HEK293 (cell line): ENCODE measurements at regions not wholly inside any gene's neighbourhood (a gene's known extent, or its start where the extent isn't known, plus 50 kb on each side); places are given as distances from the start of the nearest gene placed in this dataset.

Experiments
- CTCF ChIA-PET: fragments of 350-600 bp; formaldehyde crosslinking; extraction: SDS; loops from one replicate; lab custom pipeline; 2021; ENCODE audit warnings: antibody characterized with exemption; lab: Yijun Ruan, JAX
- POLR2A ChIA-PET: fragments of 300-600 bp; formaldehyde crosslinking; extraction: SDS; loops from one replicate; lab custom pipeline; 2020; ENCODE audit warnings: antibody characterized with exemption, inconsistent platforms; lab: Yijun Ruan, JAX
- H3K27ac ChIP-seq: fragments of 200-500 bp; sonication (Bioruptor generic); 2 replicates; pipeline ENCODE4 v1.5.1; 2014; ENCODE audit warnings: low read depth, low read length, control low read depth, inconsistent platforms; ENCODE audit errors: extremely low read depth
- H3K36me3 ChIP-seq, 2 experiments: fragments of 200-500 bp in 1 of 2; sonication (Bioruptor generic) in 1 of 2; 1 replicate in 1 of 2; 2 replicates in 1 of 2; pipeline ENCODE4 v1.5.1; 2014 to 2017; ENCODE audit warnings: inconsistent platforms in 2 of 2, low read length in 2 of 2; ENCODE audit not compliant: control insufficient read depth in 2 of 2, insufficient read depth in 1 of 2
- H3K4me1 ChIP-seq: fragments of 200-500 bp; sonication (Bioruptor generic); 2 replicates; pipeline ENCODE4 v1.5.1; 2014; ENCODE audit warnings: mild to moderate bottlenecking, low read length, inconsistent platforms; ENCODE audit not compliant: control insufficient read depth, insufficient read depth
- H3K4me3 ChIP-seq: 2 replicates; pipeline ENCODE4 v1.5.1; 2011; ENCODE audit warnings: low read depth, mild to moderate bottlenecking, control low read depth, low read length, moderate library complexity
- H3K9me3 ChIP-seq: fragments of 200-500 bp; sonication (Bioruptor generic); 2 replicates; pipeline ENCODE4 v1.5.1; 2014; ENCODE audit warnings: low read depth, low read length, inconsistent platforms; ENCODE audit not compliant: control insufficient read depth, insufficient read depth
- PRDM10 ChIP-seq: fragments of 450-650 bp; formaldehyde crosslinking; IDR thresholded peaks from 2 replicates; pipeline ENCODE4 v1.5.1; 2016; ENCODE audit warnings: missing biosample characterization, missing genetic modification characterization
- ZNF24 ChIP-seq: fragments of 450-650 bp; formaldehyde crosslinking; IDR thresholded peaks from 2 replicates; pipeline ENCODE4 v1.5.1; 2016; ENCODE audit warnings: missing biosample characterization, missing genetic modification characterization
- ZNF266 ChIP-seq: fragments of 450-650 bp; formaldehyde crosslinking; IDR thresholded peaks from 2 replicates; pipeline ENCODE4 v1.5.1; 2016; ENCODE audit warnings: missing biosample characterization, missing genetic modification characterization, low read depth
- ZNF362 ChIP-seq: fragments of 450-650 bp; formaldehyde crosslinking; IDR thresholded peaks from 2 replicates; pipeline ENCODE4 v1.5.1; 2016; ENCODE audit warnings: missing biosample characterization, missing genetic modification characterization
- ZNF394 ChIP-seq: fragments of 450-650 bp; formaldehyde crosslinking; IDR thresholded peaks from 2 replicates; pipeline ENCODE4 v1.5.1; 2016; ENCODE audit warnings: missing biosample characterization, missing genetic modification characterization, mild to moderate bottlenecking, moderate library complexity, borderline replicate concordance
- ZNF48 ChIP-seq: fragments of 450-650 bp; formaldehyde crosslinking; IDR thresholded peaks from 2 replicates; pipeline ENCODE4 v1.5.1; 2016; ENCODE audit warnings: missing biosample characterization, missing genetic modification characterization
- ZNF518A ChIP-seq: fragments of 450-650 bp; formaldehyde crosslinking; conservative IDR thresholded peaks from 2 replicates; pipeline ENCODE4 v1.5.1; 2016; ENCODE audit warnings: low read depth, missing biosample characterization, missing genetic modification characterization
- ZNF629 ChIP-seq: fragments of 450-650 bp; formaldehyde crosslinking; IDR thresholded peaks from 2 replicates; pipeline ENCODE4 v1.5.1; 2017; ENCODE audit warnings: missing biosample characterization, missing genetic modification characterization
- ZNF658 ChIP-seq: fragments of 450-650 bp; formaldehyde crosslinking; IDR thresholded peaks from 2 replicates; pipeline ENCODE4; 2016; ENCODE audit warnings: missing biosample characterization, missing genetic modification characterization
- ZNF692 ChIP-seq: fragments of 450-650 bp; formaldehyde crosslinking; IDR thresholded peaks from 2 replicates; pipeline ENCODE4 v1.5.1; 2016; ENCODE audit warnings: missing biosample characterization, missing genetic modification characterization
- ZNF701 ChIP-seq: fragments of 450-650 bp; formaldehyde crosslinking; IDR thresholded peaks from 2 replicates; pipeline ENCODE4 v1.5.1; 2016; ENCODE audit warnings: missing biosample characterization, missing genetic modification characterization
- ZNF830 ChIP-seq: fragments of 450-650 bp; IDR thresholded peaks from 2 replicates; pipeline ENCODE4 v1.5.0; 2018; ENCODE audit warnings: missing biosample characterization, missing genetic modification characterization, low read depth, mild to moderate bottlenecking, moderate library complexity
- ZSCAN23 ChIP-seq: fragments of 450-650 bp; formaldehyde crosslinking; IDR thresholded peaks from 2 replicates; pipeline ENCODE4 v1.5.1; 2016; ENCODE audit warnings: missing biosample characterization, missing genetic modification characterization

- CTCF ChIA-PET: no interaction called here
Observed at GRCh38 chr2:120828829-120829632, 93.4 kb downstream of the GLI2 start.

More at GRCh38 chr2:120828829-120829632, 93.4 kb downstream of the GLI2 start:
- no peaks in the 10 kb centered on the region for H3K36me3 ChIP-seq
- no peaks in the 10 kb centered on the region for H3K4me1 ChIP-seq
- no peak for TF ChIP-seq ZNF830
- TF ChIP-seq ZNF266 (tag by site-specific recombination): no peak
- TF ChIP-seq ZNF48 (tag by site-specific recombination): no peak
- TF ChIP-seq ZNF24 (tag by site-specific recombination): no peak
- no peak for TF ChIP-seq PRDM10 (tag by site-specific recombination)
- no peak for TF ChIP-seq ZNF394 (tag by site-specific recombination)
- TF ChIP-seq ZNF692 (tag by site-specific recombination): no peak
- no peak for TF ChIP-seq ZNF362
- TF ChIP-seq ZNF518A (tag by site-specific recombination): no peak
- TF ChIP-seq ZNF658 (tag by site-specific recombination): no peak
- no peak for TF ChIP-seq ZNF701
- TF ChIP-seq ZSCAN23 (tag by site-specific recombination): no peak
- no peak for TF ChIP-seq ZNF629 (tag by site-specific recombination)
- no peaks in the 10 kb centered on the region for H3K9me3 ChIP-seq
- H3K4me3 ChIP-seq: no peak overlapping the region
- no peak overlapping the region for H3K27ac ChIP-seq
- POLR2A ChIA-PET: interaction anchor here (0.6 kb wide), 2 partner anchors 114 to 288 kb away, joined by 3 to 5 read pairs; no protein-coding TSS in a partner anchor
